ENCODE measurements at regions not wholly inside any gene's neighbourhood (a gene's known extent, or its start where the extent isn't known, plus 50 kb on each side); places are given as distances from the start of the nearest gene placed in this dataset.

- ATAC-seq (ENCODE audit: low read depth) (no peak), DNase-seq (no peak)
- H3K4me3 ChIP-seq (ENCODE audit: control extremely low read depth in 1 of 5, extremely low read depth in 1 of 5, insufficient read depth in 1 of 5, low read depth in 2 of 5, low read length in 4 of 5), result peak overlapping the region; percentile 9 to 42 (median 28)
- intact Hi-C loops (cut with micrococcal nuclease), result no loop called here
- TF ChIP-seq EZH2 (IDR thresholded peaks at IDR 0.05; ENCODE audit: borderline replicate concordance, insufficient read depth, low read depth, low read length, poor library complexity, severe bottlenecking) (no peak), CTCF (IDR thresholded peaks at IDR 0.05) (no peak)
- peaks cover 97% of the 10 kb centered on the region for H3K79me2 ChIP-seq (ENCODE audit: control insufficient read depth, insufficient read depth, low read length)
- peaks cover 31 to 33% of the 10 kb centered on the region in 2 donors for H3K4me1 ChIP-seq (ENCODE audit: control insufficient read depth in 2 of 2, insufficient read depth in 2 of 2, low read length in 2 of 2)
- peaks cover 19% of the 10 kb centered on the region for H4K20me1 ChIP-seq (ENCODE audit: control insufficient read depth, insufficient read depth, low read length, poor library complexity, severe bottlenecking)
- WGBS (ENCODE audit: insufficient coverage), result 86% methylated on average over 5 of the region's 7 CpGs
- no peaks in the 10 kb centered on the region for H3K9me3 ChIP-seq (ENCODE audit: control extremely low read depth in 1 of 3, control insufficient read depth in 2 of 3, insufficient read depth in 1 of 3, low read length in 2 of 3)
- no peak overlapping the region for H2AFZ ChIP-seq (ENCODE audit: insufficient read depth, low read depth, low read length, poor library complexity, severe bottlenecking)
- H3K9me3 Mint-ChIP-seq (ENCODE audit: insufficient read depth), result no peaks in the 10 kb centered on the region
- H3K9ac ChIP-seq (ENCODE audit: low read length), result peak overlapping the region; percentile 42
- ChIA-PET POLR2A (interaction anchor here (0.6 to 1.2 kb wide), 2 partner anchors 10 to 27 kb away, joined by 3 read pairs; no protein-coding TSS in a partner anchor), CTCF (interaction anchor here (1.8 kb wide), 2 partner anchors 43 to 45 kb away, joined by 5 read pairs; no protein-coding TSS in a partner anchor)
- H3K4me3 Mint-ChIP-seq, result peak overlapping the region; percentile 76
- peak overlapping the region; percentile 38 to 92 for H3K27ac ChIP-seq (ENCODE audit: low read length in 2 of 2)
- H3K4me1 Mint-ChIP-seq, result peaks cover 80% of the 10 kb centered on the region
- no peaks in the 10 kb centered on the region for H3K27me3 Mint-ChIP-seq
- peak overlapping the region; percentile 65 for H3K27ac Mint-ChIP-seq
- H3K27me3 ChIP-seq (replicated peaks in 1 of 4; ENCODE audit: control extremely low read depth in 1 of 4, control insufficient read depth in 3 of 4, insufficient read depth in 4 of 4, low read length in 3 of 4), result no peaks in the 10 kb centered on the region
- H3K36me3 ChIP-seq (replicated peaks in 1 of 2; ENCODE audit: control extremely low read depth in 1 of 2, control insufficient read depth in 1 of 2, extremely low read depth in 1 of 2, insufficient read depth in 2 of 2, low read length in 1 of 2), result peaks cover 15 to 20% of the 10 kb centered on the region in 2 experiments
- peak overlapping the region; percentile 70 for H3K4me2 ChIP-seq (replicated peaks; ENCODE audit: low read depth, low read length, poor library complexity, severe bottlenecking)
Measured at GRCh38 chr7:130940907-130941306, 206.9 kb upstream of the KLF14 start.

Measured in B cell (primary cell).